ENCODE measurements at regions not wholly inside any gene's neighbourhood (a gene's known extent, or its start where the extent isn't known, plus 50 kb on each side); places are given as distances from the start of the nearest gene placed in this dataset.

DNA sequence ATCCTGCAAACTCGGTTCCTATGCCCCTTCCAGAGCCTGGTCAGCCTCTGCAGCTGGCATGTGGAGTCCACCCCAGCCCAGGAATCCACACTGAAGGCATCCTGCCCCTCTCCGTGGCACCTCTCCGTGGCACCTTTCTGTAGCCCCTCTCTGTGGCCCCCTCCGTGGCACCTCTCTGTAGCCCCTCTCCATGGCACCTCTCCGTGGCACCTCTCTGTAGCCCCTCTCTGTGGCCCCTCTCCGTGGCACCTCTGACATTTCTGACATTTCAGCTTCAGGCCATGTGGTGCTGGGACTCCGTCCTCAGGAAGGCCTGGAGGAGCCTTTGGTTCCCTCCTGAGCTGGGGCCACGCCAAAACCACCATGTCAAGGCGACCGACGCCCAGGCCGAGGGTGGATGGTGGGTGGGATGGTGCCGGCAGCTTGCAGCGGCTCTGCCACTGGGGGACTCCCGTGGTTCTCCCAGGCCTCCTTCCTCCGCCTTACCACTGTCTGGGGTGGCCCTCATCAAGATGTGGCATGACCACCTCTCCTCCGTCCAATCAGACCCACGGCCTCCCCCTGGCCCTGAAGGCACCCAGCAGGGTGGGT lies 1518.5 kb downstream of the BRD1 start:
- H3K4me1 ChIP-seq (ENCODE audit: insufficient read depth) = no peaks in the 10 kb centered on the region
- H3K4me1 Mint-ChIP-seq = peaks cover 19% of the 10 kb centered on the region
- 0 out of 3 replicates have a peak, but pooled peaks cover 2% of the 10 kb centered on the region for H3K36me3 Mint-ChIP-seq (ENCODE audit: low read depth)
- H3K4me3 Mint-ChIP-seq = no peak overlapping the region
- no peaks in the 10 kb centered on the region for H3K79me2 ChIP-seq (replicated peaks; ENCODE audit: insufficient read depth)
- no peaks in the 10 kb centered on the region for H3K36me3 ChIP-seq (ENCODE audit: insufficient read depth)
- DNase-seq (ENCODE audit: low spot score) (no peak), ATAC-seq (no peak)
- no peaks in the 10 kb centered on the region for H3K27me3 ChIP-seq (ENCODE audit: insufficient read depth)
- no peak overlapping the region for H3K4me2 ChIP-seq
- peaks cover 7% of the 10 kb centered on the region for H3K9me3 Mint-ChIP-seq
- H2AFZ ChIP-seq = no peak overlapping the region
- no peaks in the 10 kb centered on the region for H4K20me1 ChIP-seq (replicated peaks; ENCODE audit: insufficient read depth)
- H3K4me3 ChIP-seq = no peak overlapping the region
- H3K27me3 Mint-ChIP-seq (ENCODE audit: insufficient read depth, low read depth, poor library complexity) = peaks cover 14% of the 10 kb centered on the region
- H3K9me2 ChIP-seq (ENCODE audit: insufficient read depth) = no peaks in the 10 kb centered on the region
- no peak overlapping the region for H3K27ac ChIP-seq (ENCODE audit: low read depth)
- no peaks in the 10 kb centered on the region for H3F3A ChIP-seq (replicated peaks; ENCODE audit: low read depth)
- TF ChIP-seq, protein P1, sequence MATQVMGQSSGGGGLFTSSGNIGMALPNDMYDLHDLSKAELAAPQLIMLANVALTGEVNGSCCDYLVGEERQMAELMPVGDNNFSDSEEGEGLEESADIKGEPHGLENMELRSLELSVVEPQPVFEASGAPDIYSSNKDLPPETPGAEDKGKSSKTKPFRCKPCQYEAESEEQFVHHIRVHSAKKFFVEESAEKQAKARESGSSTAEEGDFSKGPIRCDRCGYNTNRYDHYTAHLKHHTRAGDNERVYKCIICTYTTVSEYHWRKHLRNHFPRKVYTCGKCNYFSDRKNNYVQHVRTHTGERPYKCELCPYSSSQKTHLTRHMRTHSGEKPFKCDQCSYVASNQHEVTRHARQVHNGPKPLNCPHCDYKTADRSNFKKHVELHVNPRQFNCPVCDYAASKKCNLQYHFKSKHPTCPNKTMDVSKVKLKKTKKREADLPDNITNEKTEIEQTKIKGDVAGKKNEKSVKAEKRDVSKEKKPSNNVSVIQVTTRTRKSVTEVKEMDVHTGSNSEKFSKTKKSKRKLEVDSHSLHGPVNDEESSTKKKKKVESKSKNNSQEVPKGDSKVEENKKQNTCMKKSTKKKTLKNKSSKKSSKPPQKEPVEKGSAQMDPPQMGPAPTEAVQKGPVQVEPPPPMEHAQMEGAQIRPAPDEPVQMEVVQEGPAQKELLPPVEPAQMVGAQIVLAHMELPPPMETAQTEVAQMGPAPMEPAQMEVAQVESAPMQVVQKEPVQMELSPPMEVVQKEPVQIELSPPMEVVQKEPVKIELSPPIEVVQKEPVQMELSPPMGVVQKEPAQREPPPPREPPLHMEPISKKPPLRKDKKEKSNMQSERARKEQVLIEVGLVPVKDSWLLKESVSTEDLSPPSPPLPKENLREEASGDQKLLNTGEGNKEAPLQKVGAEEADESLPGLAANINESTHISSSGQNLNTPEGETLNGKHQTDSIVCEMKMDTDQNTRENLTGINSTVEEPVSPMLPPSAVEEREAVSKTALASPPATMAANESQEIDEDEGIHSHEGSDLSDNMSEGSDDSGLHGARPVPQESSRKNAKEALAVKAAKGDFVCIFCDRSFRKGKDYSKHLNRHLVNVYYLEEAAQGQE (IDR thresholded peaks at IDR 0.05; ENCODE audit: unreplicated experiment) = no peak
- TF ChIP-seq NANOG (IDR thresholded peaks at IDR 0.05; ENCODE audit: borderline replicate concordance) (no peak), ZNF331 (CRISPR knock-in tag; IDR thresholded peaks at IDR 0.05; ENCODE audit: low read depth) (no peak), JUNB (IDR thresholded peaks at IDR 0.05; ENCODE audit: unreplicated experiment) (no peak), ETS1 (IDR thresholded peaks at IDR 0.05) (no peak), CREB1 (CRISPR knock-in tag; IDR thresholded peaks at IDR 0.05; ENCODE audit: low read depth) (no peak), EZH2phosphoT487 (IDR thresholded peaks at IDR 0.05; ENCODE audit: unreplicated experiment) (no peak), ZNF114 (CRISPR knock-in tag; IDR thresholded peaks at IDR 0.05) (no peak), STAT1 (IDR thresholded peaks at IDR 0.05; ENCODE audit: unreplicated experiment) (no peak), ZNF462 (CRISPR knock-in tag; IDR thresholded peaks at IDR 0.05) (no peak), EZH2 (IDR thresholded peaks at IDR 0.05; ENCODE audit: low read depth, unreplicated experiment) (no peak), POLR2AphosphoS5 (IDR thresholded peaks at IDR 0.05; ENCODE audit: low read depth) (no peak)
- TF ChIP-seq, protein P2, sequence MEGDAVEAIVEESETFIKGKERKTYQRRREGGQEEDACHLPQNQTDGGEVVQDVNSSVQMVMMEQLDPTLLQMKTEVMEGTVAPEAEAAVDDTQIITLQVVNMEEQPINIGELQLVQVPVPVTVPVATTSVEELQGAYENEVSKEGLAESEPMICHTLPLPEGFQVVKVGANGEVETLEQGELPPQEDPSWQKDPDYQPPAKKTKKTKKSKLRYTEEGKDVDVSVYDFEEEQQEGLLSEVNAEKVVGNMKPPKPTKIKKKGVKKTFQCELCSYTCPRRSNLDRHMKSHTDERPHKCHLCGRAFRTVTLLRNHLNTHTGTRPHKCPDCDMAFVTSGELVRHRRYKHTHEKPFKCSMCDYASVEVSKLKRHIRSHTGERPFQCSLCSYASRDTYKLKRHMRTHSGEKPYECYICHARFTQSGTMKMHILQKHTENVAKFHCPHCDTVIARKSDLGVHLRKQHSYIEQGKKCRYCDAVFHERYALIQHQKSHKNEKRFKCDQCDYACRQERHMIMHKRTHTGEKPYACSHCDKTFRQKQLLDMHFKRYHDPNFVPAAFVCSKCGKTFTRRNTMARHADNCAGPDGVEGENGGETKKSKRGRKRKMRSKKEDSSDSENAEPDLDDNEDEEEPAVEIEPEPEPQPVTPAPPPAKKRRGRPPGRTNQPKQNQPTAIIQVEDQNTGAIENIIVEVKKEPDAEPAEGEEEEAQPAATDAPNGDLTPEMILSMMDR (conservative IDR thresholded peaks at IDR 0.05; ENCODE audit: low read depth in 2 of 2) = no peak
- H3K27ac Mint-ChIP-seq = no peak overlapping the region

Measured in GM23338 (cell line).